HG03354 (cell line): ENCODE measurements at regions not wholly inside any gene's neighbourhood (a gene's known extent, or its start where the extent isn't known, plus 50 kb on each side); places are given as distances from the start of the nearest gene placed in this dataset.
"Not testable (repeated sequence)": the region's sequence is repeated elsewhere in the genome, so short reads cannot be mapped to it uniquely, and the experiment has no call there.

Experiments
- ATAC-seq: cut with Tn5 transposase; IDR thresholded peaks from one replicate; pipeline ENCODE4 v1.9.1; 2021; ENCODE audit warnings: mild to moderate bottlenecking; ENCODE audit not compliant: unreplicated experiment, poor library complexity, severe bottlenecking

GRCh38 chr22:22772396-22772795 is 115.2 kb upstream of the IGLL5 start:
- ATAC-seq = no peak

- no peak for ATAC-seq
Measured at GRCh38 chr22:22772883-22773282, 114.7 kb upstream of the IGLL5 start.

- ATAC-seq = no peak
Measured at GRCh38 chr22:22773427-22773826, 114.2 kb upstream of the IGLL5 start.

GRCh38 chr22:22773979-22774604 is 113.5 kb upstream of the IGLL5 start:
- no peak for ATAC-seq

GRCh38 chr22:22774762-22775161 is 112.9 kb upstream of the IGLL5 start:
- ATAC-seq = not testable (repeated sequence)

GRCh38 chr22:22776121-22776520 is 111.5 kb upstream of the IGLL5 start:
- no peak for ATAC-seq

GRCh38 chr22:22779213-22779612 is 108.4 kb upstream of the IGLL5 start:
- ATAC-seq = no peak

- ATAC-seq = no peak
Measured at GRCh38 chr22:22783575-22783974, 104.0 kb upstream of the IGLL5 start.

GRCh38 chr22:22784249-22785039 is 103.2 kb upstream of the IGLL5 start:
- no peak for ATAC-seq

GRCh38 chr22:22785316-22786065 is 102.1 kb upstream of the IGLL5 start:
- ATAC-seq = no peak

- ATAC-seq = no peak
Measured at GRCh38 chr22:22786301-22787115, 101.1 kb upstream of the IGLL5 start.

- no peak for ATAC-seq
Measured at GRCh38 chr22:22787151-22787550, 100.5 kb upstream of the IGLL5 start.

- no peak for ATAC-seq
Measured at GRCh38 chr22:22787786-22788459, 99.7 kb upstream of the IGLL5 start.

- no peak for ATAC-seq
Measured at GRCh38 chr22:22788460-22789037, 99.1 kb upstream of the IGLL5 start.

GRCh38 chr22:22789233-22789921 is 98.2 kb upstream of the IGLL5 start:
- ATAC-seq = no peak

- ATAC-seq = no peak
Measured at GRCh38 chr22:22789922-22790845, 97.4 kb upstream of the IGLL5 start.

GRCh38 chr22:22791438-22792181 is 96.0 kb upstream of the IGLL5 start:
- no peak for ATAC-seq
